Fibroblast of the conjunctiva (primary cell): ENCODE measurements at regions not wholly inside any gene's neighbourhood (a gene's known extent, or its start where the extent isn't known, plus 50 kb on each side); places are given as distances from the start of the nearest gene placed in this dataset.
"Not testable (repeated sequence)": the region's sequence is repeated elsewhere in the genome, so short reads cannot be mapped to it uniquely, and the experiment has no call there.

Experiments
- DNase-seq: peaks from one replicate; pipeline ENCODE4 v3.0.0-alpha.2; 2010; ENCODE audit warnings: low read depth

DNA sequence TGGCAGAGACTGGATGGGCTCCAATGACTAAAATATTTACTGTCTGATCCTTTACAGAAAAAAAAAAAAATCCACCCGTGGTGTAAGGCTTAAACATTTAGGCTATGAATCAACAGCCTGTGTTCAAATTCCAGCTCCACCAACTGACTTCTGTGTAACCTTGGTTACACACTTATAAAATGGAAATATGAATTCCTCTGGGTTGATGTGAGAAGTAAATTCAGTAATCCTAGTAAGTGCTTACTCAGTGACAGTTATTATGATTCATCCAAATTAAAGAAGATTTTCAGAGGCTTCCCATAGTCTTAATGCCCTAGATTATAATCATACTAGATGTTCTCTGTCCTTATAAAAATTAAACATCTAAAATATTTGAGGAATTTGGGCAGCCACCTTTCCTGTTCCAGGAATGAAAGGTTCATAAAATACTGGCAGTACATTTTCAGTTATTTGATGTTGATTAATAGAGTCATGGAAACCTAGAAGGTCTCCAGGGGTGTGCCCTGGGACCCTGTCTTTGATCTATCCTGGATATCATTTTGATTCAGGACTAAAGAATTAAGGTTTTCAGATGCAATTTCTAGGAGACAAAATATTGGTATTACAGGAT, 180.3 kb upstream of the ZNF217 start:
- DNase-seq, result peak; percentile 92

- DNase-seq, result not testable (repeated sequence)
Measured at GRCh38 chr20:53773066-53773791, 179.6 kb upstream of the ZNF217 start.

GRCh38 chr20:53769041-53769440, 175.4 kb upstream of the ZNF217 start:
- no peak for DNase-seq

GRCh38 chr20:53768329-53768728, 174.7 kb upstream of the ZNF217 start:
- no peak for DNase-seq

- DNase-seq, result no peak
Measured at GRCh38 chr20:53767206-53767930, 173.7 kb upstream of the ZNF217 start.

DNA sequence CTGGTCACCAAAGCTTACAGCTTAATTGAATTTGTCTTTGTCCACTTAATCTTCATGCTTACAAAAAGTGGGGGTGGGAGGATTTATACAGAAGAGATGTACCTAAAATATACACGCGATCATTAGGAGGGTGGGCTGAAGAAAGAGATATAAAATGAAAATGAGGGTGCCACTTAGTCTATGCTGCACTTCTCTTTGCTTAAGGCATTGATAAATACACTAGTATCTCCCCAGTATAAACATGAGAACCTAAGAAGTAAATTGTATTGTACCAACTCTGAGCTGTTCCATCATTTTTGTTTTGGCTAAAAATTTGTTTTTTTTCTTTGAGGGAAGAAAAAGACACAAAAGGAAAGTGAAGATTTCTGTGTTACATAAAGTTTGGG, 170.8 kb upstream of the ZNF217 start:
- DNase-seq, result no peak

DNA sequence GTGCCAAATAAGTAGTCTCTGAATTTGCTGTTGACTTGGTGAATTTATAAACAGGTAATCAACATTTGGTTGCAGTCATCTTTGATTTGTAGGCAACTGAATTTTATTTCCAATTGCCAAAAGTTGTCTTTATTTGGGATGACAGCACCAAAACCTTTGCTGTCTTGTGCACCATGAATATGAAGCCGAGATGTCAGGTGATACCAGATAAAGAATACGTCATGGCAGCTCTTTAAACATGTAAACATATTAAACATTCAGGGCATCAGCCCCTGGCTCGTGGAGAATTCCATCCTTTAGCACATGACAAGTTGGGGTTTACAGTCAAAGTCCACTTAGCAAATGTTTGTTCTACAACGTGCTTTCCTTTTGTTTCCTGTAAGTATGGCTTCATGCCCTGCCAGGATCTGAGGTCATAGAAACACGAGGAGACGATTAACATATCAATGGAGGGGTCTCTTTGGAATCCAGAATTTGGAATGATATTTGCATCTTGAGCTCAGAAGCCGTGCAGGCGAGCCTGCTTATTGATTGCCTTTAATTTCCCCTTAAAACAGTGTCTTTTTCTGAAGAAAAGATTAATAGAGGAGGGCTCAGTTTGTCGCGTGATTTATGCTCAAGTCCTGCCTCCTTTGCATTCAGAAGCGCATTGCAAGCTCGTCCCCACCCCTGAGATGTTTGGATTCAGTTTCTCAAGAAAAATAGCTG, 170.2 kb upstream of the ZNF217 start:
- DNase-seq, result no peak

DNA sequence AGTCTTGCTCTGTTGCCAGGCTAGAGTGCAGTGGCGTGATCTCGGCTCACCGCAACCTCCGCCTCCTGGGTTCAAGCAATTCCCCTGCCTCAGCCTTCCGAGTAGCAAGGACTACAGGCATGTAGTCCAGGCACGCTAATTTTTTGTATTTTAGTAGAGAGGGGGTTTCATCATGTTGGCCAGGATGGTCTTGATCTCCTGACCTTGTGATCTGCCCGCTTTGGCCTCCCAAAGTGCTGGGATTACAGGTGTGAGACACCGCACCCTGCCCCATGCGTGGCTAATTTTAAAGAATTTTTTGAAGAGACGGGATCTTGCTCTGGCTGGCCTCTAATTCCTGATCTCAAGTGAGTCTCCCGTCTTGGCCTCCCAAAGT, 168.8 kb upstream of the ZNF217 start:
- DNase-seq, result not testable (repeated sequence)

DNA sequence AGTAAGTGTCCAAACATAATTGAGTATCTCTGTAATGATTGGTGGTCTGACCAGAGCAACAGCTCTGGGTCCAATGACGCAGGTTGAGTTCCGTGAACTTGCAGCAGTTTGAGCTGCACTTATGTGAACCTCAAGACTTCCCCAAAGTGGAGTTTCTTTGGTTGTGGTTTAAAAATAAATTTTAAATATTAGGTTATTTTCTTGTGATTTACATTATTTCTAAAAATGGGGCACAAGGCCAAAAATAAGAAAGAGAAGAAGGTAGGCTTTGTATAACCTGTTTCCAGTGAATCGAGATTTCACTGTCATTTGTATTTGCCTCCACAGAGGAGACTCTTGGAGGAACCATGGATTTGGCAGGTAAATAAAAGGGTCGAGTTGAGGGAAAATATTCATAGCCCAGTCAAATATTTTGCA, 166.4 kb upstream of the ZNF217 start:
- no peak for DNase-seq

- DNase-seq, result no peak
Measured at GRCh38 chr20:53757472-53757913, 163.9 kb upstream of the ZNF217 start.

GRCh38 chr20:53755733-53756531, 162.3 kb upstream of the ZNF217 start:
- DNase-seq, result no peak

- DNase-seq, result no peak
Measured at GRCh38 chr20:53753880-53754459, 160.3 kb upstream of the ZNF217 start.

GRCh38 chr20:53752971-53753879, 159.6 kb upstream of the ZNF217 start:
- no peak for DNase-seq

GRCh38 chr20:53752583-53752970, 158.9 kb upstream of the ZNF217 start:
- DNase-seq, result no peak

GRCh38 chr20:53751620-53752318, 158.1 kb upstream of the ZNF217 start:
- no peak for DNase-seq

GRCh38 chr20:53750827-53751619, 157.4 kb upstream of the ZNF217 start:
- DNase-seq, result peak; percentile 79

DNA sequence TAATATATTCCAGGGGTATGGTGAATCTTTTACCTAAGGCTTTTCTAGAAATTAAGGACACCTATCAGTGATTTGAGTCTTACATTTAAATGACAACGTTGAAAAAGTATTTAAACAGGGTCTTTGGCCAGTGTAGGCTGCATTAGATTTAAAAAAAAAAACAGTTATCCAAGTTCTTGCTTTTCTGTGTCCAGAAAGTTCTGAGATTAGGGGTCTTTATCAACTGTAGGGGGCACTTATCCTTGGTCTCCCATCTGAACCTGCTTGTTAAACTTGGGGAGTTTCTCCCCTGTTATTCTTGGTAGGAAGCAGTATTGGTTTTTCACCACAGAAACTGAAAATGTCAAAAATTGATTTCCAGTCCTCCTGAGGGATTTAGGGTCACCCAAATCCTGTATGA, 155.9 kb upstream of the ZNF217 start:
- no peak for DNase-seq

- DNase-seq, result peak; percentile 50
Measured at GRCh38 chr20:53748821-53749421, 155.3 kb upstream of the ZNF217 start.
